ENCODE measurements at regions not wholly inside any gene's neighbourhood (a gene's known extent, or its start where the extent isn't known, plus 50 kb on each side); places are given as distances from the start of the nearest gene placed in this dataset.
"Not testable (repeated sequence)": the region's sequence is repeated elsewhere in the genome, so short reads cannot be mapped to it uniquely, and the experiment has no call there.

DNA sequence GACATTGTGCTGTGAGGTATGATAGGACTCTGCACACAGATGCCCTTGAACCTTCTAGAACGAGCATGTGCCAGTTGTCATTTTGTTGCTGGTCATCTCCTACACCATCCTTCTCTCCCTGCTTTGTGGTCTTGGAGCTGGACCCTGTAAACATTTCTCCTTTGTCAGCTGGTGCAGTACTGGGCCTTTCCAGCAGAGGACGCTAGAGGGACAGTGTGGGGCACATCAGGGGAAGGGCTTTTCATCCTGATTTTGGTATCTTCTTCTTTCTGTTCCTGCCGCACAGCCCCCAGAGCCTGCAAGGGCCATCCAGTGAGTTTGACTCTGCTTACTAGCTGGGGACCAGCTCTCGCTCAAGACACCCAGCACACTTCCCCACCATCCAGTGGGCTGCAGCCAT, 484.6 kb downstream of the AACS start:
- DNase-seq = no peak

DNA sequence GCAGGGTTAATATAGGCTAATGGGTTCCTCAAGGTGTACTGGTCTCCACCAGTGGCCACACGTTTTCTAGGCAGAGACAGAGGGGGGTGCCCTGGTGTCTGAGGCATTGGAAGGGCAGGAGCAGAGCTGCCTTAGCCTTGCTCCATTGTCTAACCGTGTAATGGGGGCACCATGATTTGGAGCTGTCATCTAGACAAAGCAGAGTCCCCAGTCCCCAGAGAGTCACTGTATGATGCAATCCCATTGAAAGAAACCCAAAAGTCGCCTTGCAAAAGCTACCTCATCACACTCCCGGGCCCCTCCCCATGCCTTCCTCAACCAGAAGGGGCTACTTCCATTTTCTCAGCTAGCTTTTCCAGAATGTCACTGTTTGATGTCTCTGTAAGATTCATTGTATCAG, 487.1 kb downstream of the AACS start:
- DNase-seq = no peak

DNA sequence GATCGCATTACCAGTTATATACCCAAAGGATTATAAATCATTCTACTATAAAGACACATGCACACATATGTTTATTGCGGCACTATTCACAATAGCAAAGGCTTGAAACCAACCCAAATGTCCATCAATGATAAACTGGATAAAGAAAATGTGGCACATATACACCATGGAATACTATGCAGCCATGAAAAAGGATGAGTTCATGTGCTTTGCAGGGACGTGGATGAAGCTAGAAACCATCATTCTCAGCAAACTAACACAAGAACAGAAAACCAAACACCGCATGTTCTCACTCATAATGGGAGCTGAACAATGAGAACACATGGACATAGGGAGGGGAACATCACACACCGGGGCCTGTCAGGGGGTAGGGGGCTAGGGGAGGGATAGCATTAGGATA, 495.8 kb downstream of the AACS start:
- not testable (repeated sequence) for DNase-seq

DNA sequence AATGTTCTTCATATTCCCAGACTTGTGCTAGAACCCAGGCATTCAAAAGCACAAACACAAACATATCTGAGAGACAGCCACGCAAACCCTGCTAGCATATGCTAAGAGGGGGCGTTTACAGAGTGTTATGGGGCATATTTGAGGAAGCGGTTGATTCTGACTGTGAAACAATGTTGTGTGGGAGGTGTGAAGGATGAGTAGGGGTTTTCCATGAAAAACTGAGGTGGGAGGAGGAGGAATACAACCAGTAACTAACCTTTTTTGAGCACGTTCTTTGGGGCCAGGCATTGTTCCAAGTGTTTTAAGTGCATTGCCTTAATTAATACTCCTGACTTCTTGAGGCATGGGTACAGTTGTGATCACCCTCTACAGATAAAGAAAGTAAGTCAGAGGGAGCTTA, 499.5 kb downstream of the AACS start:
- DNase-seq = peak in 1 of 51 donors; percentile 17

DNA sequence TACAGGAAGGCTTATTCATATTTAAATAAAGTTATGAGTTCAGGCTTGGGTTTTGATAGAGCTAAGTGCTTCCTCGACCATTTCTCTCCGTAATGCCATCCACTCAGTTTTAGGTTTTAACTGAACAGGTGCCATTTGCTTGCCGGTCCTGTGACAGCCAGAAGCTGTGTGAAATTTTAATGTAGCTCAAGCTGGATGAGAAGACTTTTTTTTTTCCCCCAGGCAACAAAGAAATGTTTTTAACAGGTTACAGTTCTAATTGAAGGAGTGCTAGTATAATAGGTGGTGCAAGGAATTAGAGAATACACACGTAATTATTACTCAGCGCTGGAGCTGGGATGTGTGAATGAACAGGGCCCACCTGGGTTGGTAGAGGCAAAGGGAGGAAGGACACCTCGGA, 502.3 kb downstream of the AACS start:
- no peak for DNase-seq

- DNase-seq = no peak
These were observed 503.1 kb downstream of the AACS start for GRCh38 chr12:125568306-125568705.

DNA sequence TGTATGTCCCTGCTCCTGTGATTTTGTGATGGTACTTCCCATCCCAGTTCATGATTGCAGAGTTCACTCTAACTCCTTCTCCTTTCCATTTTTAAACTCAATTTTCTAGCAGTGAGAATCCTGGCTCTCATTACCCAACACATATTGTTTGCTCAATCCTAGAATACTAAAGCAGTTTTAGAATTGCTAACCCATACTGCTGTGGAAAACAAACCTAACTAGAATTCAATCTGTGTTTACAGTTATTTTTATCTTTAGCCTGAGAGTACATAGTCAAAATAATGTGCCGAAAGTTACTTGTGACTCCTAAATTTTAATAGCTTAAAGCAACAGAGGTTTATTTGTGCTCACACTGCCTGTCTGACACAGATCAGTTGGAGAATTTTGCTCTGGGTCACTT, 508.0 kb downstream of the AACS start:
- DNase-seq = no peak

DNA sequence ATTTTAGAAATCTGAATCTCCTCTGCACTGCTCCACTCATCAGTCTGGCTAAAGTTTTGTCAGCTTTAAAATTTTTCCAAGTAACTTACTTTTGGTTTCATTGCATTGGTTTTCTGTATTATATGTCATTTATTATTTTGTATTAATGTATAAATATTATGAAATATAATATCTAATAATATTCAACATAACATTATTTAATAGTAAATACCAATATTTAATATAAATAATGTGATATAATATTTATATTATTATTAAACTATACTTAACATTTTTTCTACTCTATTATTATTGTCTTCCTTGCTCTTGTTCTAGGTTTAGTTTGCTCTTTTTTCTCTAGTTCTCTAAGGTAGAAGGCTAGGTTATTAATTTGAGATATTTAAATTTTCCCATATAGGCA, 512.1 kb downstream of the AACS start:
- no peak for DNase-seq

DNA sequence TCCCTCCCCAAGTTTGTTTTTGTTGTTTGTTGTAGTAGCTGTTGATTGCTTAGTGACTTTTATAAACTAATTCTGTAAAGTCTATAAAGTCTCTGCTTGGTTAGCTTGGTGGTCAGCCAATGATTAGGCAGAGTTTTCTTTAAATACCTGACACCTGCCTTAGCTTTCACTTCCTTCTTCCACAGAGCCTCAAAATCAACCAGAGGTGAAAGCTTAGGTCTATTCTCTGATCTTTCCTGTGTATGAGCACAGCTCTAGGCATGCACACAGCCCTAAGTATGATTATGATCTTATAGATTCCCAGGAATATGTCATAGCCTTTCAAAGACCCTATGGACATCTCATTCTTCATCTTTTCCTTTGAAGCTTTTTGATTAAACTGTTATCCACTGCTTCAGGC, 514.7 kb downstream of the AACS start:
- DNase-seq = no peak

GRCh38 chr12:125583071-125583470, 517.8 kb downstream of the AACS start:
- no peak for DNase-seq

- no peak for DNase-seq
These were observed 521.2 kb downstream of the AACS start for GRCh38 chr12:125586441-125586840.

DNA sequence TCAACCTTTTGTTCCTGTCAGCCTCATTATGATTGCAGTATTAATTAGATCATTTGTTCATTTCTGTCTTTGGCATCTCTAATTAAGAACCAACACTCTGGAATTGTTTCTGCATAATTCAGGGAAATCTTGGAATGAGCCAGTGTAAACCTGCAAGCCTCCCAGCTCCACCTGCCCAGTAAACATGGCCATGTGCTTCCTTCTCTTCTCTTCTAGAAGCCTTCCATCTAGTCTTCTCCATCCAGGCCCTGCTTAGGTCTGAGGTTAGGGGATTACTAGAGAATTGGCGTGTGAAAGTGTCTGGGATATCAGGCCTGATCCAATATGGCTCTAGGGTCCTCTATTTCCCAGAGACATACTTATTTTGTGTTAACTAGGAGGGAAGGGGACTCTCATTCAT, 528.0 kb downstream of the AACS start:
- DNase-seq = no peak

DNA sequence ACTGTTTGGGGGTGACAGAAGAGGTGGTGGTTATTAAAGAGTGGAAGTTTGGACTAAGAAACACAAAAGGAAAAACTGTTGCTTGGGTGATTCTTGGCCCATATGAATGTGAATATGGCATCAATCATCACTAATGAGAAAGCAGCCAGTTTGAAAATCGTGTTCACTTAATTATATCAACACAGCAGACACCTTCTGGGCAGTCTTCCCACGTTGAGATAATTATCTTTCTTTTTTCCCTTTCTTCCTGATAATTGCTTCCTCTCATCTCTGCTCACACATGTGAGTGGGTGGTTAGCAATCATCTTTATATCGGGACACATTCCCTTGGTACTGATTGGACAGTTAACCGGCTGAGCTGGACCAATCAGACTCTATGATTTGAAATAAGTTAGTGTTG, 539.7 kb downstream of the AACS start:
- DNase-seq = no peak

GRCh38 chr12:125606312-125606711, 541.1 kb downstream of the AACS start:
- DNase-seq = no peak

GRCh38 chr12:125610292-125610691, 545.1 kb downstream of the AACS start:
- no peak for DNase-seq

- DNase-seq = no peak
These were observed 545.7 kb downstream of the AACS start for GRCh38 chr12:125610971-125611370.

- no peak for DNase-seq
These were observed 548.8 kb downstream of the AACS start for GRCh38 chr12:125614058-125614457.

GRCh38 chr12:125619723-125620122, 554.5 kb downstream of the AACS start:
- no peak for DNase-seq

- DNase-seq = no peak
These were observed 568.5 kb downstream of the AACS start for GRCh38 chr12:125633686-125634085.

DNA sequence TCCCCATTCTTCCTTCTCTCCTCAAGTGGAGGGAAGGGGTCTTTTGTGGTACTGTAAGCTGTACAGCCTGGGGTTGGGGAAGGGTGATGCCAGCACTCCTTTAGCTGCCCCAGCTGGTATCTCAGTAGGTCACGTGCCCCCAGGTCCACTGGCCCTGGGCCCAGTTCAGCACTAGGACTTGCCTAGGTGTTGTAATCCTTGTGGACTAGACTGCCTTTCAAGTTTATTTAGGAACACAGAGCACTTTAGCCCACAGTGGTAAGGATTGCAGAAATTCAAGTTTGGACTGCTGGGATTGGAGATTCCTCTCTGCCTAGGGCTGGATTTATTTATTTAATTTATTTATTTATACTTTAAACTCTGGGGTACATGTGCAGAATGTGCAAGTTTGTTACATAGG, 569.6 kb downstream of the AACS start:
- no peak for DNase-seq

GRCh38 chr12:125639826-125640225, 574.6 kb downstream of the AACS start:
- DNase-seq = no peak

DNA sequence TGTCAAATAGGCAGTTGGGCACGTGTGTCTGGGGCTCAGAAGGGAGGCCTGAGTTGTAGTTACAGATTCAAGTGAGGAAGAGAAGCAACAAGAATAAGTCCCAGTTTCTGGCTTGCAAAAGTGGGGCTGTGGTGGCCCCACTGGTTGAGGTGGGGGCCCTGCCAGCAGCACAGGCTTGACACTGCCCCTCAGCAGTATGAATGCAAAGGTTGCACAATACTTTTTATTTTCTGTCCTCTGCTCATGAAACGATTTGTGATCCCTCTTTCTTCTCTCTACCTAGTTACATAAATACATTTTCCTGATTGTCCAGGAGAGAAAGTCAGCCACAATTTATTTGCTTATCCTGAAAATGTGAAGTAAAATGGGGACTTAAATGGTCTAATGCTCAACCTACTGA, 577.8 kb downstream of the AACS start:
- no peak for DNase-seq

DNA sequence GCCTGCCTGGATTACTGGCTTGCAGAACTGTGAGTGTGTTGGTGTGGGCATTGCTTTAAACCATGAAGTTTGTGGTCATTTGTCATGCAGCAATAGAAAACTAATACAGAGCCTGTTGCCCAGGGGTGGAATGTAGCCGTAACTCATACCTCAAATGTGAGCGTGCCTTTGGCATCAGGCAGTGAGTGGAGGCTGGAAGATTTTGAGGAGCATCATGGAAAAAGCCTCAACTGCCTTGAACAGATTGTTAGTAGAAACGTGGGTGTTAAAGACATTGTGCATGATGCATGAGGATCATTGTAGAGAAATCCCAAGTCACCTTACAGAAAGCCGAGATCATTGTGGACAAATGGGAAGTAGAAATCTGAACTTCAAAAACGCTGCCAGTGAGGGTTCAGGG, 580.5 kb downstream of the AACS start:
- peak in 1 of 51 donors; percentile 13 for DNase-seq

DNA sequence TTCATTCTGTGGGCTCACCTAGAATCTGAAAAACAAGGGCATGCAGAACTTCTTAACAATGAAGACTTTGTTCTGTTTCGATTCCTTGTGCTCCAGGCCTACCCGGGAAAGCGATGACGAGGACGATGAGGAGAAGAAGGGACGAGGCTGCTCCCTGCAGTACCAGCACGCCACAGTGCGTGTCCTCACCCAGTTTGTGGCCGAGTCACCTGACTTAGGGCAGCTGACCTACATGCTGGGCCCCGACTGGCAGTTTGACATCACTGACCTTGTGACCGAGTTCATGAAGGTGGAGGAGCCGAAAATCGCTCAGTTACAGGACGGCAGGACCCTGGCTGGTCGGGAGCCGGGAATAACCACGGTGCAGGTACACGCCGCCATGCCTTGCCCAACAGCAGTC, 585.4 kb downstream of the AACS start:
- no peak for DNase-seq

GRCh38 chr12:125651625-125652024, 586.4 kb downstream of the AACS start:
- DNase-seq = no peak

All from hypothalamus (tissue), 51 donors.